K562 (cell line): ENCODE measurements at regions not wholly inside any gene's neighbourhood (a gene's known extent, or its start where the extent isn't known, plus 50 kb on each side); places are given as distances from the start of the nearest gene placed in this dataset.

Experiments
- ATAC-seq: fragments of 200-7000 bp; cut with Tn5 transposase; 3 replicates; pipeline ENCODE4 v1.9.1; 2020; ENCODE audit warnings: moderate library complexity
- BruUV-seq: library from RNA; stranded (reverse); fragments of 400-500 nt; replicated peaks from 2 replicates; lab custom pipeline; 2021; lab: Mats Ljungman, UMichigan
- CTCF ChIA-PET: fragments of 300-600 bp; formaldehyde crosslinking; extraction: SDS; loops from one replicate; lab custom pipeline; 2021; ENCODE audit warnings: low intra/inter-chr PET ratio; lab: Yijun Ruan, JAX
- POLR2A ChIA-PET: fragments of 300-600, 350-650 bp; sonication (Branson Sonifier 250); formaldehyde crosslinking; extraction: SDS; loops from one replicate; lab custom pipeline; 2021; ENCODE audit warnings: antibody characterized with exemption, inconsistent platforms; lab: Yijun Ruan, JAX
- DNase-seq, 4 experiments: peaks; one replicate each; pipeline versions ENCODE4 v3.0.0 to v3.0.0-alpha.2; 2011 to 2018; ENCODE audit warnings: low spot score in 3 of 4, mixed read lengths in 3 of 4; ENCODE audit errors: extremely low read depth in 1 of 4
- FAIRE-seq: peaks from 2 replicates; lab custom pipeline; 2011; peaks lifted over from hg19 to GRCh38; lab: Jason Lieb, UNC
- H2AFZ ChIP-seq: 2 replicates; pipeline ENCODE4 v1.6.0; 2011; ENCODE audit warnings: low read depth, low read length, control low read depth, inconsistent platforms
- H3K27ac ChIP-seq: fragments of 200-600 bp; 3 replicates; pipeline ENCODE4 v1.8.0; 2011; ENCODE audit warnings: low read depth, mild to moderate bottlenecking, control low read depth, inconsistent platforms, low read length, moderate library complexity, mixed read lengths; ENCODE audit errors: extremely low read depth
- H3K27me3 ChIP-seq, 2 experiments: fragments of 300-600 bp in 1 of 2; 2 replicates in 1 of 2; 3 replicates in 1 of 2; pipeline versions ENCODE4 v1.6.0 to v1.8.0; 2011; ENCODE audit warnings: inconsistent platforms in 2 of 2, low read length in 2 of 2, mild to moderate bottlenecking in 1 of 2, mixed read lengths in 1 of 2, moderate library complexity in 1 of 2; ENCODE audit not compliant: control insufficient read depth in 2 of 2, insufficient read depth in 2 of 2
- H3K36me3 ChIP-seq: fragments of 300-600 bp; 3 replicates; pipeline ENCODE4 v1.8.0; 2011; ENCODE audit warnings: mild to moderate bottlenecking, low read length, inconsistent platforms; ENCODE audit not compliant: control insufficient read depth, insufficient read depth
- H3K4me1 ChIP-seq, 2 experiments: fragments of 200-600 bp in 1 of 2; replicated peaks in 1 of 2; 2 replicates in 1 of 2; 3 replicates in 1 of 2; pipeline versions ENCODE4 v1.5.1 to v1.8.0; 2011; ENCODE audit warnings: inconsistent platforms in 2 of 2, low read length in 2 of 2, mild to moderate bottlenecking in 1 of 2, mixed read lengths in 1 of 2, moderate library complexity in 1 of 2; ENCODE audit not compliant: control insufficient read depth in 2 of 2, insufficient read depth in 2 of 2
- H3K4me2 ChIP-seq: 2 replicates; pipeline ENCODE4 v1.6.1; 2011; ENCODE audit warnings: low read length, control low read depth, inconsistent platforms, mixed read lengths; ENCODE audit not compliant: insufficient read depth
- H3K4me3 ChIP-seq: fragments of 200-600 bp; sonication (generic), shearing (Covaris generic); 2 replicates; pipeline ENCODE4 v1.5.1; 2016; ENCODE audit warnings: control low read depth, inconsistent platforms
- H3K79me2 ChIP-seq: fragments of 200-600 bp; 3 replicates; pipeline ENCODE4 v1.8.0; 2011; ENCODE audit warnings: low read length, inconsistent platforms; ENCODE audit not compliant: control insufficient read depth, insufficient read depth
- H3K9ac ChIP-seq, 2 experiments: 2 replicates each; pipeline versions ENCODE4 v1.6.0 to v1.6.1; 2011; ENCODE audit warnings: low read depth in 2 of 2, low read length in 2 of 2, control low read depth in 1 of 2, inconsistent platforms in 1 of 2, mild to moderate bottlenecking in 1 of 2, mixed read lengths in 1 of 2; ENCODE audit not compliant: insufficient read depth in 1 of 2
- H3K9me1 ChIP-seq: one replicate; pipeline ENCODE4 v1.6.0; 2011; ENCODE audit warnings: inconsistent platforms, mild to moderate bottlenecking, low read length, moderate library complexity; ENCODE audit not compliant: control insufficient read depth, insufficient read depth
- H3K9me3 ChIP-seq: replicated peaks from 2 replicates; pipeline ENCODE4 v1.5.1; 2011; ENCODE audit warnings: low read depth, low read length, inconsistent platforms; ENCODE audit not compliant: control insufficient read depth, insufficient read depth
- H4K20me1 ChIP-seq: replicated peaks from 2 replicates; pipeline ENCODE4 v1.6.1; 2011; ENCODE audit warnings: low read length, inconsistent platforms, mixed read lengths; ENCODE audit not compliant: control insufficient read depth, insufficient read depth
- EGR1 ChIP-seq: fragments of 450-650 bp; conservative IDR thresholded peaks from 2 replicates; pipeline ENCODE4 v1.6.1; 2017; ENCODE audit warnings: mild to moderate bottlenecking
- ERF ChIP-seq: fragments of 450-650 bp; formaldehyde crosslinking; IDR thresholded peaks from 2 replicates; pipeline ENCODE4 v1.4.0; 2020; ENCODE audit warnings: mild to moderate bottlenecking, mixed read lengths
- NR2C1 ChIP-seq, 2 experiments: fragments of 450-650 bp; IDR thresholded peaks; 2 replicates each; pipeline ENCODE4 v1.6.1; 2017; ENCODE audit warnings: mild to moderate bottlenecking in 2 of 2, antibody characterized with exemption in 1 of 2, inconsistent platforms in 1 of 2, missing compliant biosample characterization in 1 of 2, missing genetic modification characterization in 1 of 2
- RBBP5 ChIP-seq: fragments of 200-600 bp; sonication (generic); IDR thresholded peaks from 2 replicates; pipeline ENCODE4 v1.6.1; 2012; ENCODE audit warnings: borderline replicate concordance, mild to moderate bottlenecking, low read length, control low read depth, inconsistent platforms; ENCODE audit not compliant: insufficient read depth, poor library complexity, severe bottlenecking
- SRSF3 ChIP-seq: fragments of 200-400 bp; formaldehyde crosslinking; IDR thresholded peaks from 2 replicates; pipeline ENCODE4 v1.6.1; 2016; ENCODE audit warnings: mild to moderate bottlenecking, low read length, moderate library complexity; ENCODE audit not compliant: insufficient read depth
- ZFPM2 ChIP-seq: fragments of 250-450 bp; sonication (Bioruptor Pico); IDR thresholded peaks from 2 replicates; pipeline ENCODE4 v1.5.1; 2022; ENCODE audit warnings: mild to moderate bottlenecking
- ZNF175 ChIP-seq: fragments of 200-800 bp; sonication (Bioruptor generic); IDR thresholded peaks from 2 replicates; pipeline ENCODE4 v1.6.1; 2016; ENCODE audit warnings: low read depth, mild to moderate bottlenecking, missing genetic modification characterization, missing compliant biosample characterization
- ZNF232 ChIP-seq: sonication (generic); formaldehyde crosslinking; IDR thresholded peaks from 2 replicates; pipeline ENCODE4 v1.8.0; 2022; ENCODE audit warnings: mild to moderate bottlenecking, missing genetic modification reagents
- ZNF766 ChIP-seq: fragments of 200-800 bp; sonication (Bioruptor generic); conservative IDR thresholded peaks from 2 replicates; pipeline ENCODE4 v1.6.1; 2016; ENCODE audit warnings: missing genetic modification characterization, missing compliant biosample characterization
- WGBS: fragments of 100-300 bp; shearing (Covaris generic); methylation state at CpG from one replicate; pipeline ENCODE4 v1.1.6; 2016; ENCODE audit warnings: low coverage, mixed read lengths; ENCODE audit not compliant: insufficient coverage; ENCODE audit errors: missing lambda C conversion rate; 5-methylcytosine and 5-hydroxymethylcytosine counted together
- in situ Hi-C: fragments of 300-500 bp; cut with MboI; formaldehyde crosslinking; loops from 4 replicates; pipeline ENCODE4 v1.15.0; 2018; ENCODE audit warnings: inconsistent platforms, mixed read lengths
- intact Hi-C: fragments of 100-400 bp; cut with micrococcal nuclease; formaldehyde crosslinking; loops from 2 replicates; pipeline ENCODE4 v1.14.2; 2022

DNA sequence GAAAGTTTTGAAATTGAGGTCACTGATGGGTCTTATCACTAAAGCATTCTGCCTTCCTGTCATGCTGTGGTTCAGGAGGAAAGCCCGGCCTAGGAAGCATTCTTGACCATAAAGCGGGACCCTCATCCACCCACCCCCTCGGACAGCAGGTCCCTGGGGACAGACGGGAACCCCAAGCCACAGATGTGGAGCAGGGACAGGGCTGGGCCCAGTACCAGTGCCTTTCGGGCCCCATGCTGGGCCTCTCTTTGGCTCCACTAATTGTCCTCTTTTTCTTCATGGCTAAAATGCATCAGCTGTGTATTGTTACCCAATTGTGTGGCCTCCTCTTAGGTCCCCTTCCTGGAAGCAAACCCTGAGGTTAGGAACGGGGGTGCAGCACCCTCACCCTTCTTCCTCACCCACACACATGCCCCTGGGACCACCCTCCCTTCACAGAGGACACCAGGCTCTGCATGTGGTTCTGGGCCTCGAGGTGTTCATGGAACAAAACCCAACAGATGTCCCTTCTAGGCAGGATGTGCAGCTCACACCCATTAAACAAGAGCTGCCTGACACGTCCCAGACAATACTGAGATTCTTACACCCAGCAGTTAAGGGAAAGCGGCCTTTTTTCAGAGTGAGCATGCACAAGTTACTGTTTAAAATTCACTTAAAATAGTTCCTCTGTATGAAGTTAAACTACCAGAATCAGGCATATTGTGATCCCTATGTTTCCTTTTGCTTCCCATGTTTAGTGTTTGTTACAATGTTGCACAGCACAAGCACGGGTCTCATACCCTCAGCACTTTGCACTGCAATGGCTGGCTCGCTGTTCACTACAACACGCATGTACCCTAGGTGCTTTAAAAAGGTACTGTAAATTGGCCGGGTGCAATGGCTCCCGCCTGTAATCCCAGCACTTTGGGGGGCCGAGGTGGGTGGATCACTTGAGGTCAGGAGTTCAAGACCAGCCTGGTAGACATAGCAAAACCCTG lies 807.6 kb downstream of the BRD1 start:
- no peaks in the 10 kb centered on the region for H3K36me3 ChIP-seq
- ATAC-seq (no peak), DNase-seq (no peak), FAIRE-seq (no peak)
- no peaks in the 10 kb centered on the region for H3K4me1 ChIP-seq
- no peaks in the 10 kb centered on the region for H3K9me3 ChIP-seq
- intact Hi-C loops, result no loop called here
- ChIA-PET CTCF (no interaction called here), POLR2A (no interaction called here)
- H3K9ac ChIP-seq, result no peak overlapping the region
- H3K4me3 ChIP-seq, result no peak overlapping the region
- H4K20me1 ChIP-seq, result no peaks in the 10 kb centered on the region
- no peak overlapping the region for H3K4me2 ChIP-seq
- no peaks in the 10 kb centered on the region for H3K79me2 ChIP-seq
- H3K27me3 ChIP-seq, result peaks cover 0 to 34% of the 10 kb centered on the region in 2 experiments; a peak in 2 of 5 replicates
- in situ Hi-C loops, result no loop called here
- under 1% methylated on average over 15 of the region's 15 CpGs for WGBS
- no peak overlapping the region for H3K27ac ChIP-seq
- H3K9me1 ChIP-seq, result no peaks in the 10 kb centered on the region
- no peak for TF ChIP-seq EGR1
- no peak for TF ChIP-seq NR2C1 (IDR thresholded peaks at IDR 0.05)
- TF ChIP-seq NR2C1 (tag; IDR thresholded peaks at IDR 0.05), result no peak
- no peak for TF ChIP-seq ZNF232 (CRISPR knock-in tag)
- no peak for TF ChIP-seq ZNF766 (CRISPR knock-in tag)
- no peak for TF ChIP-seq ZFPM2 (CRISPR knock-in tag)
- no peak for TF ChIP-seq SRSF3
- no peak for TF ChIP-seq RBBP5
- TF ChIP-seq ERF (CRISPR knock-in tag), result no peak
- no peak for TF ChIP-seq ZNF175 (CRISPR knock-in tag)
- TF ChIP-seq, all 486 proteins: peak for 0
- no TSS peak for BruUV-seq
- H2AFZ ChIP-seq, result no peak overlapping the region
